GM21390 (cell line): ENCODE measurements at regions not wholly inside any gene's neighbourhood (a gene's known extent, or its start where the extent isn't known, plus 50 kb on each side); places are given as distances from the start of the nearest gene placed in this dataset.

ENCODE experiments used
- ATAC-seq: cut with Tn5 transposase; IDR thresholded peaks from one replicate; pipeline ENCODE4 v1.9.1; 2021; ENCODE audit not compliant: unreplicated experiment

GRCh38 chr1:37270639-37271038, 203.7 kb upstream of the ZC3H12A start:
- ATAC-seq: no peak

- ATAC-seq: no peak
Observed at GRCh38 chr1:37272626-37273025, 201.8 kb upstream of the ZC3H12A start.

- no peak for ATAC-seq
Observed at GRCh38 chr1:37274486-37274885, 199.9 kb upstream of the ZC3H12A start.

DNA sequence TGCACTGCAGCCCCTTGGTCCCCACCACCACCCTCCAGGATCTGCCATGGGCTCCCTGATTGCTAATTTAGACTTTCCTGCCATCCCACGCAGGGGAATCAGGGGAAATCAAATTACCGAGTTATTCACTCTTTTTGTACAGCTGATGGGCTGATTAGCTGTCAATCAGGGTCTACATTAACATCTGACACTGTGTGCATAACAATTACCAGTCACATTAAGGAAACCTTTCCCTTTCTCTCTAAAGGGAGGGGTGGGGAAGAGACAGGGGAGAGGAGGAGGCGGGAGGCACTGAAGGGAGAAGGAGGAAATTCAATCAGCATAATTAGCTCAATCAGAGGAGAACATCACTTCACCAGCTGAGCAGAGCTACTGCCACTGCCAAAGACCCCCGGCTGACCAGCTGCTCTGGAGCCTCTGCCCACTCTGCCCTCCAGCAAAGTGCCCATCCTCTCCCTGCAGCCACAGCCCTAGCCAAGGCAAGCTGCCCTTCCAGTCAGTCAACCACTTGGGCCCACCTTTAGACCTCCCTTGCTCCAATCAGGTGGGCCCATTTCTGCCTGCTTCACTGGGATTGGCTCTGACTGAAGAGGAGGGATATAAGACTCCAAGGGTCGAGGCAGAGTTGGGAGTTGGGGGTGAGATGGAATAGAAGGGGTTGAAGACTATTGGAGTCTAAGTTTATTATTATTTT, 199.3 kb upstream of the ZC3H12A start:
- no peak for ATAC-seq

DNA sequence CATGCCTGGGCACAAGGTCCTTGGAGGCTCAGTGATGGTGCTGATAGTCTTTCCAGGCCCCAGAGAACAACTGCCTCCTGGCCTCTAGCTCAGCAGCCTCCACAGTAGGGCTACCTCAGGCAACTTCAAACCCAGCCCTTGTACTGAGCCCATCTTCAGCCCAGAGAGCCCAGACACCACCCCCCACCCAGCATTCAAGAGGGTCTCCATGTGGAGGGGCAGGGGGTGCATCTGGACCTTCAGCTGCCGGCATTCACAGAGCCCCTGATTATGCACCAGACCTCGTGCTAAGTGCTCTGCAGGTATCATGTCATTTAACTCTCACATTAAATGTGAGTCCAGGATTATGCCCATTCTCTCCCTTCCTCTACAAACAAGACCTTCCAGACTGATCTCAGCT, 197.0 kb upstream of the ZC3H12A start:
- ATAC-seq: no peak

GRCh38 chr1:37281354-37281753, 193.0 kb upstream of the ZC3H12A start:
- no peak for ATAC-seq

- ATAC-seq: no peak
Observed at GRCh38 chr1:37282764-37283163, 191.6 kb upstream of the ZC3H12A start.

DNA sequence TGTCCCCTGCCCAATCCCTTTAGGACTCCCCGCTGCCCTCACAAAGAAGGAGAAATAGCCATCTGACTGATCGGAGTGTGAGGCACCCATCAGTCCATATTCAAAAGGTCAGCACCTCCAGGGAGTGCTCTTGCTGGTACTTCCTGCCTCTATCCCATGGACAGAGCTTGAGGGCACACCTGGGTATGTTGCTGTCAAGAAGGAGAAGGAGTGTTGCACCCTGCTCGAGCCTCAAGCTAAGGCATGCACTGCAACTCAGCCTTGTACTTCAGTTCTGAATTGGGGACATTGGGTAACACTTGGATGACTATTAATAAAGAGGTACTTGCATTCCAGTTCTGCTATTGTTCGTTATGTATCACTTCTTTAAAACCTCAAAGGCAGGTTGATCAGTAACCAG, 190.3 kb upstream of the ZC3H12A start:
- ATAC-seq: no peak

DNA sequence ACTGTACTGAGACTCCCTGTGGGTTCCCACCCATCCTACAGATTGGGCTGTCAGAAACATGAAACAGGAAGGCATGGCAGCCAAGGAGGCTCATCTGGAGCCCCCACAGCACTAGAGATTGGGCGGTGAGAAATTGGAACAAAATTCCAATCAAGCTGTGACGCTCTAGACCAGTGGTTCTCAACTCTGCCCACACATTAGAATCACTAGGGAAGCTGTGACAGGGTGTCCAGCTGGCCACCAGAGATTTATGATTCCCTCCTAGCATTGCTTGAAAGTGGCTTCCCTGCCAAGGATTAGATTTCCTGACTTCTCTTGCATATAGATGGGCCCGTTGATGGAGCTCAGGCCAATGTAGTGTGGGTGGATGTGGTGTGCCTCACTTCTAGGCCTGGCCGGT, 187.5 kb upstream of the ZC3H12A start:
- no peak for ATAC-seq

DNA sequence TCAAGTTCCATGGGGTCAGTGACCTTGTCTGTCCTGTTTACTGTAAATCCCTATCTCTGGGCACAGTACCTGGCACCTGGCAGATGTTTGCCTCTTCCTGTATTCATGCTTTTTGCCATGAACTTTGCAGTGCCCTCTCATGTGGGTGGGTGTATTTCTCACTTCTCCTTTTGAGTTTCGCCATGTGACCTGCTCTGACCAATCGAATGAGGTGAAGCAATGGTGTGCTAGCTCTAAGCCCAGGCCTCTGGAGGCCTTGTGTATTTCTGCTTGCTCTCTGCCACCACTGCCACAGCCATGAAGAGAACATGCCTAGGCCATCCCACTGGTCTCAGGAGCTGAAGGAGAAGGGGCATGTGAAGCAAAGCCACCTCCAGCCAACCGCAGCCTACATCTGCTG, 185.5 kb upstream of the ZC3H12A start:
- ATAC-seq: peak; percentile 96

DNA sequence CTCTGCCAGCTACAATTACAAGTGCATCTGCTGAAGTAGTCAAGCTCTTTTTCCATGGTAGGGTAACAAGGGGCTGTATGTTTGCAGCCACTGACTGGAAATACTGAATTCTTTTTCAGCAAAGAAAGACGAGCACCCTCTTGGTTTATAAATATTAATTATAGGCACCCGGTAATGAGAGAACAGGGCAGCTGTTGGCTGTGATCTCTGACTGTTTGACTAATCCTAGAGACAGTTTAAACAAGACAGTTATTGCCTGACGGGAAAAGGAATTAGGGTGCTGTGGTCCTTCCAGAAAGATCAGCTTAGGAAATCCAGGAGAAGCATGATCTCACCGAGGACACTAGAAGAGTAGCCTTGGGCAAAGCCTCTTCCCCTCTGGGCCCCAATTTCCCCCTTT, 183.7 kb upstream of the ZC3H12A start:
- ATAC-seq: no peak

- ATAC-seq: no peak
Observed at GRCh38 chr1:37292789-37293188, 181.6 kb upstream of the ZC3H12A start.

- no peak for ATAC-seq
Observed at GRCh38 chr1:37294096-37294495, 180.3 kb upstream of the ZC3H12A start.

- no peak for ATAC-seq
Observed at GRCh38 chr1:37294529-37294928, 179.9 kb upstream of the ZC3H12A start.

DNA sequence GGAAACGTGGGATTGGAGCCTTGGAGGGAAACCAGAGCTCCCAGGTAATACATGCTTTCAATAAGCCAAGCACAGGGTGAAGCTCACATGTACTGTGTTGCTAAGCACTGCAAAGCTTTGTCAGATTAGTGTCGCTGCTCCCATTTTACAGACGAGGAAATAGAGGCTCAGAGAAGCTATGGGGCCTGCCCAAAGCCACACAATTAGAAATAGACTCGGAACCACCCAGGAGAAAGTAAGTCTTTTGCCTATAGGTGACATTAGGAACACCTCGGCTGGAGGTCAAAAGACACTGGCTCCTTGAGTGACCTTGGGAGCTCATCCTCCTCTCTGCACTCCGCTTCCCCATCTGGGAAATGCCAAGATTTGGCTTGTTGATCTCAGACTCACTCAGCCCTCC, 175.6 kb upstream of the ZC3H12A start:
- ATAC-seq: no peak

GRCh38 chr1:37299216-37299615, 175.2 kb upstream of the ZC3H12A start:
- no peak for ATAC-seq

DNA sequence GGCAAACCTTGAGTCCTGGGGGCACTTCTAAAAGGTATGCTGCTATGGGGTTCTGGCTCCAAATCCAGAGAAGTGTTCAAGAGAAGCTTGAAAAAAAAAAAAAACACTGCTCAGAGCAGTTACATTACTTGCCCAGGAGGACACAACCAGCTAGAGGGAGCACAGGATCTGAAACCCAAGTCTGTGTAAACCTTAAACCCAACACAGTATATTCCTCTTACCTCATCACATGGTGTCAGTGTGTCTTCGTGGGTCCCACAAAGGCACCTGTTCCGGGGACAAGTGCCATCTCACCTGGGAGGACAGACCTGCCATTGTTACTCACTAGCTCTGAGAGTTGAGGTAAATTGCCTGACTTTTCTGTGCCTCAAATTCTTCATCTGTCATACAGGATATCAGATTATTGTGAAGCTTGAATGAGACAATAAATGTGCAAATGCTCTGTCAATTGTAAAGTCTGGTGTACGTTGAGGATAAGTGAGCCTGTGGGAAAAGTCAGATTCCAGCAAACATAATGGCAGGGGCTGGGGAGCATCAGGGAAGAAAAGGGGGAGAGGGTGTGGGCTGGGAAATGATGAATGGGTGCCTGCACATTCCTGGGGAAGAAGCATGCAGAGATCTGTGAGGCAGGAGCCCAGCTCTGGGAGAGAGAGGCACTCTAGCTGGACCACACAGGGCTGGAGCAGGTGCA, 170.4 kb upstream of the ZC3H12A start:
- no peak for ATAC-seq

GRCh38 chr1:37305108-37305507, 169.3 kb upstream of the ZC3H12A start:
- ATAC-seq: no peak

DNA sequence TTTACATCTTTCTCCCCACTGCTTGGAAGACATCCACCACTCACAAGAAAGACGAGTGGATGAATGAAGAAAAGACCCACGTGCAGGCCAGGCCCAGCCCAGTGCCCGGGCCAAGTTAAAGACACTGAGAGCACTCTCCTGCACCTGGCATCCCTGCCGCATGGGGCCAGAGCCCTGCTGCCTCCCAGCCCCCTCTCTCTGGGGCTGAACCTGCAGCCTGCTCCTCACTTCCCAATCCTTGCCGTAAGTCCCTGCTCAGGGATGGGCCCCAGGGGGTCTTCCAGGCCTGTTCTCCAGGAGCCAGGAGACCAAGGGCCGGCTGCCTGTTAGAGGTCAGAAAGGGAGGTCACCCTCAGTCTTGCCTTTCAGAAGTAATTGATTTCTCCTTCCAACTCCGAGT, 168.5 kb upstream of the ZC3H12A start:
- ATAC-seq: no peak

DNA sequence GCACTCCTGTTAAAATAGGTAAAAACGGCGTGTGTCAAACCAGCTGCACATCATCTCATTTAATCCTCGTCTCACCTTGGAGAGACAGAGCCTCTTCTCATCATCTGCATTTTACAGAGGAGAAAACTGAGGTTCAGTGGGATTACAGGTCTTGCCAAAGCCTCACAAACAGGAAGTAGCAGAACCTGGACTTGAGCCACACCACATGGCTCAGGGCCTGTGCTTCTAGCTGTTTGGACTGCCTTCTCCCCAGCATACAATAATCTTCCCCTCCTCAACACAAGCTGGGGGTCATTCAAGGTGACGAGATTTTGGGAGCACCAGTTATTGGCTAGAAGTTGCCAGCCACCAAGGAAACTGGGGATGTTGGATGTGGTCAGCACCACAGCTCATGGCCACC, 167.9 kb upstream of the ZC3H12A start:
- ATAC-seq: no peak

- ATAC-seq: no peak
Observed at GRCh38 chr1:37306871-37307270, 167.5 kb upstream of the ZC3H12A start.

- no peak for ATAC-seq
Observed at GRCh38 chr1:37308031-37308960, 166.1 kb upstream of the ZC3H12A start.
